GM12891 (cell line): ENCODE measurements at regions not wholly inside any gene's neighbourhood (a gene's known extent, or its start where the extent isn't known, plus 50 kb on each side); places are given as distances from the start of the nearest gene placed in this dataset.

ENCODE experiments used
- DNase-seq: peaks from one replicate; pipeline ENCODE4 v3.0.0; 2011; ENCODE audit warnings: low spot score; ENCODE audit not compliant: insufficient read length
- FAIRE-seq: peaks from 2 replicates; lab custom pipeline; 2011; peaks lifted over from hg19 to GRCh38; lab: Jason Lieb, UNC
- PAX5 ChIP-seq: IDR thresholded peaks from 2 replicates; pipeline ENCODE4 v1.6.1; 2011; ENCODE audit warnings: low read length, moderate library complexity, mild to moderate bottlenecking; ENCODE audit not compliant: insufficient read depth, severe bottlenecking
- POLR2A ChIP-seq: IDR thresholded peaks from 2 replicates; pipeline ENCODE4 v1.6.1; 2011; ENCODE audit warnings: low read depth, low read length, control low read depth
- POLR2AphosphoS5 ChIP-seq: IDR thresholded peaks from 2 replicates; pipeline ENCODE4 v1.6.1; 2011; ENCODE audit warnings: low read depth, low read length, control low read depth
- POU2F2 ChIP-seq: IDR thresholded peaks from 2 replicates; pipeline ENCODE4 v1.6.1; 2011; ENCODE audit warnings: low read depth, mild to moderate bottlenecking, control low read depth, low read length, moderate library complexity
- SPI1 ChIP-seq: IDR thresholded peaks from 2 replicates; pipeline ENCODE4 v1.6.1; 2011; ENCODE audit warnings: low read depth, low read length, control low read depth
- TAF1 ChIP-seq: IDR thresholded peaks from 2 replicates; pipeline ENCODE4 v1.6.1; 2011; ENCODE audit warnings: low read depth, low read length, control low read depth

GRCh38 chr4:179486570-179487335, 2044.5 kb upstream of the AGA start:
- no peak for DNase-seq
- TF ChIP-seq SPI1 (no peak), POU2F2 (no peak), POLR2AphosphoS5 (no peak), POLR2A (no peak), PAX5 (no peak), TAF1 (no peak)
- FAIRE-seq: no peak

GRCh38 chr4:179492260-179493080, 2050.2 kb upstream of the AGA start:
- TF ChIP-seq POLR2A: no peak
- TF ChIP-seq POLR2AphosphoS5: no peak
- TF ChIP-seq SPI1: no peak
- TF ChIP-seq POU2F2: no peak
- TF ChIP-seq PAX5: no peak
- no peak for TF ChIP-seq TAF1
- FAIRE-seq: no peak
- no peak for DNase-seq

- TF ChIP-seq SPI1 (no peak), PAX5 (no peak)
- no peak for FAIRE-seq
- DNase-seq: no peak
Measured at GRCh38 chr4:179503976-179504375, 2061.7 kb upstream of the AGA start.

GRCh38 chr4:179509489-179509888, 2067.3 kb upstream of the AGA start:
- FAIRE-seq: no peak
- TF ChIP-seq SPI1 (no peak), POLR2A (no peak), POU2F2 (no peak), PAX5 (no peak), POLR2AphosphoS5 (no peak), TAF1 (no peak)

GRCh38 chr4:179521952-179522351, 2079.7 kb upstream of the AGA start:
- DNase-seq (no peak), FAIRE-seq (no peak)
- TF ChIP-seq PAX5 (no peak), SPI1 (no peak), POLR2A (no peak), TAF1 (no peak), POU2F2 (no peak), POLR2AphosphoS5 (no peak)

More at GRCh38 chr4:179509489-179509888, 2067.3 kb upstream of the AGA start:
- DNase-seq: no peak

GRCh38 chr4:179530958-179531357, 2088.7 kb upstream of the AGA start:
- TF ChIP-seq POU2F2 (no peak), PAX5 (no peak), TAF1 (no peak), POLR2AphosphoS5 (no peak), POLR2A (no peak), SPI1 (no peak)
- FAIRE-seq: no peak
- no peak for DNase-seq

GRCh38 chr4:179536694-179537093, 2094.5 kb upstream of the AGA start:
- no peak for DNase-seq
- no peak for FAIRE-seq
- TF ChIP-seq POU2F2: no peak

GRCh38 chr4:179539641-179540040, 2097.4 kb upstream of the AGA start:
- FAIRE-seq (no peak), DNase-seq (no peak)

GRCh38 chr4:179543771-179544170, 2101.5 kb upstream of the AGA start:
- no peak for TF ChIP-seq POLR2A
- TF ChIP-seq SPI1: no peak
- no peak for FAIRE-seq
- no peak for DNase-seq

More at GRCh38 chr4:179539641-179540040, 2097.4 kb upstream of the AGA start:
- TF ChIP-seq TAF1 (no peak), POU2F2 (no peak), POLR2A (no peak), SPI1 (no peak), PAX5 (no peak), POLR2AphosphoS5 (no peak)

GRCh38 chr4:179544496-179544895, 2102.3 kb upstream of the AGA start:
- no peak for DNase-seq
- no peak for FAIRE-seq
- TF ChIP-seq PAX5 (no peak), POLR2AphosphoS5 (no peak), POU2F2 (no peak), POLR2A (no peak), TAF1 (no peak), SPI1 (no peak)
